ENCODE measurements at regions not wholly inside any gene's neighbourhood (a gene's known extent, or its start where the extent isn't known, plus 50 kb on each side); places are given as distances from the start of the nearest gene placed in this dataset.

DNA sequence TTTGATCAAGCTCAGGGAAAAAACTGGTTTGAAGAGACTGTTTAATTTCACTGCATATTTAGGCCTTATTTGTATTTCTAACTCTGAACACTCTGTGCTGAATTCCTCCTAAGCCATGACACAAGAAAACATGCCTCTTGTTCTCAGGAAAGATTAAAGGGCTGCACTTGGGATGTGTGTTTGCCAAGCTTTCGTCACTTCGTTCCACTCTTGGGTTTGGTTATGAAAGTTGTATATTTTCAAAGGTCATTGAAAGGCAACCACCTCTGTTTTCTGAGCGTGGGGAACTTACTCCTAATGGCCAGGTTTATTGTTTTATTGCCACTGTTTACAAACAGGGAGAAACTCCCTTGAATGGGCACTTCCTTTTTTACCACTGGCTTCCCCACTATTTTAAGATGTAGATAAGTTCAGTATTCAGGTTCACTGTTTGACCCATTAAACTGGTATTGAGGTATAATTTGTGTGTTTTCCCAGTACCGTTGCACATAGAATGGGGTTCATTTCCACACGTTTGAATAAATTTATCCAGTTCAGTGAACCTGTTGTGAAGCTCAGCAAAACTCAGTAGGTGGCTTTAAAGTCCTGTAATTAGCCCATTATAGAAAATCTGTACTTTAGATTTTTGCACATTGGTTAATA lies 65.3 kb downstream of the NKX2-1 start:
- TF ChIP-seq, protein P1, sequence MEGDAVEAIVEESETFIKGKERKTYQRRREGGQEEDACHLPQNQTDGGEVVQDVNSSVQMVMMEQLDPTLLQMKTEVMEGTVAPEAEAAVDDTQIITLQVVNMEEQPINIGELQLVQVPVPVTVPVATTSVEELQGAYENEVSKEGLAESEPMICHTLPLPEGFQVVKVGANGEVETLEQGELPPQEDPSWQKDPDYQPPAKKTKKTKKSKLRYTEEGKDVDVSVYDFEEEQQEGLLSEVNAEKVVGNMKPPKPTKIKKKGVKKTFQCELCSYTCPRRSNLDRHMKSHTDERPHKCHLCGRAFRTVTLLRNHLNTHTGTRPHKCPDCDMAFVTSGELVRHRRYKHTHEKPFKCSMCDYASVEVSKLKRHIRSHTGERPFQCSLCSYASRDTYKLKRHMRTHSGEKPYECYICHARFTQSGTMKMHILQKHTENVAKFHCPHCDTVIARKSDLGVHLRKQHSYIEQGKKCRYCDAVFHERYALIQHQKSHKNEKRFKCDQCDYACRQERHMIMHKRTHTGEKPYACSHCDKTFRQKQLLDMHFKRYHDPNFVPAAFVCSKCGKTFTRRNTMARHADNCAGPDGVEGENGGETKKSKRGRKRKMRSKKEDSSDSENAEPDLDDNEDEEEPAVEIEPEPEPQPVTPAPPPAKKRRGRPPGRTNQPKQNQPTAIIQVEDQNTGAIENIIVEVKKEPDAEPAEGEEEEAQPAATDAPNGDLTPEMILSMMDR (conservative IDR thresholded peaks at IDR 0.05; ENCODE audit: low read length): no peak
- no peak for TF ChIP-seq EZH2phosphoT487 (IDR thresholded peaks at IDR 0.05; ENCODE audit: borderline replicate concordance, low read depth, low read length)
